HG03342 (cell line): ENCODE measurements at regions not wholly inside any gene's neighbourhood (a gene's known extent, or its start where the extent isn't known, plus 50 kb on each side); places are given as distances from the start of the nearest gene placed in this dataset.
"Not testable (repeated sequence)": the region's sequence is repeated elsewhere in the genome, so short reads cannot be mapped to it uniquely, and the experiment has no call there.

Experiments
- ATAC-seq: cut with Tn5 transposase; IDR thresholded peaks from one replicate; pipeline ENCODE4 v1.9.1; 2021; ENCODE audit warnings: mild to moderate bottlenecking, moderate library complexity; ENCODE audit not compliant: unreplicated experiment

GRCh38 chr5:67790390-67790789, 425.2 kb upstream of the PIK3R1 start:
- no peak for ATAC-seq

GRCh38 chr5:67779893-67780623, 435.5 kb upstream of the PIK3R1 start:
- ATAC-seq: not testable (repeated sequence)

- ATAC-seq: no peak
Measured at GRCh38 chr5:67774786-67775185, 440.8 kb upstream of the PIK3R1 start.

GRCh38 chr5:67774267-67774552, 441.3 kb upstream of the PIK3R1 start:
- ATAC-seq: no peak

GRCh38 chr5:67773411-67774266, 441.9 kb upstream of the PIK3R1 start:
- no peak for ATAC-seq

- ATAC-seq: no peak
Measured at GRCh38 chr5:67771791-67772190, 443.8 kb upstream of the PIK3R1 start.

GRCh38 chr5:67771221-67771620, 444.3 kb upstream of the PIK3R1 start:
- no peak for ATAC-seq

- no peak for ATAC-seq
Measured at GRCh38 chr5:67770431-67771025, 445.0 kb upstream of the PIK3R1 start.

- no peak for ATAC-seq
Measured at GRCh38 chr5:67765697-67766096, 449.9 kb upstream of the PIK3R1 start.

GRCh38 chr5:67757771-67758170, 457.8 kb upstream of the PIK3R1 start:
- not testable (repeated sequence) for ATAC-seq

- ATAC-seq: no peak
Measured at GRCh38 chr5:67752357-67752708, 463.2 kb upstream of the PIK3R1 start.

- no peak for ATAC-seq
Measured at GRCh38 chr5:67748165-67748690, 467.3 kb upstream of the PIK3R1 start.

GRCh38 chr5:67747096-67747495, 468.5 kb upstream of the PIK3R1 start:
- ATAC-seq: no peak

- ATAC-seq: not testable (repeated sequence)
Measured at GRCh38 chr5:67746608-67747007, 468.9 kb upstream of the PIK3R1 start.

GRCh38 chr5:67746103-67746502, 469.5 kb upstream of the PIK3R1 start:
- no peak for ATAC-seq

GRCh38 chr5:67732921-67733320, 482.6 kb upstream of the PIK3R1 start:
- no peak for ATAC-seq

- no peak for ATAC-seq
Measured at GRCh38 chr5:67732471-67732870, 483.1 kb upstream of the PIK3R1 start.

GRCh38 chr5:67731886-67732285, 483.7 kb upstream of the PIK3R1 start:
- ATAC-seq: no peak

GRCh38 chr5:67730917-67731474, 484.6 kb upstream of the PIK3R1 start:
- no peak for ATAC-seq

GRCh38 chr5:67728326-67728890, 487.1 kb upstream of the PIK3R1 start:
- ATAC-seq: no peak

- ATAC-seq: no peak
Measured at GRCh38 chr5:67725604-67726003, 490.0 kb upstream of the PIK3R1 start.
